ENCODE measurements at regions not wholly inside any gene's neighbourhood (a gene's known extent, or its start where the extent isn't known, plus 50 kb on each side); places are given as distances from the start of the nearest gene placed in this dataset.
A peak's percentile ranks its signal among the peaks of the same experiment; 100 is the strongest.

- Histone ChIP-seq H2BK5ac (ENCODE audit: low read depth, low read length, poor library complexity, severe bottlenecking) (no peak overlapping the region), H4K20me1 (ENCODE audit: insufficient read depth, low read length) (no peaks in the 10 kb centered on the region), H2BK20ac (ENCODE audit: low read depth, low read length) (no peak overlapping the region), H3K14ac (replicated peaks; ENCODE audit: low read depth, low read length) (no peak overlapping the region), H2AK9ac (replicated peaks; ENCODE audit: low read depth, low read length, poor library complexity) (no peak overlapping the region), H3K4ac (ENCODE audit: low read depth, low read length) (no peak overlapping the region), H3K23ac (ENCODE audit: low read depth, low read length) (no peak overlapping the region), H3K4me1 (ENCODE audit: control insufficient read depth, insufficient read depth, low read length) (no peaks in the 10 kb centered on the region; the same call in 1 of the 2 replicates), H3K27ac (ENCODE audit: insufficient read depth, low read length) (no peak overlapping the region), H3K56ac (ENCODE audit: extremely low read depth, insufficient read depth, low read length) (no peak overlapping the region), H3K4me3 (ENCODE audit: insufficient read depth, low read depth, low read length) (no peak overlapping the region), H3K9me1 (ENCODE audit: insufficient read depth, low read length) (no peaks in the 10 kb centered on the region), H4K91ac (ENCODE audit: insufficient read depth, low read depth, low read length) (no peak overlapping the region), H2AK5ac (ENCODE audit: low read depth, low read length) (no peak overlapping the region), H3K9me3 (ENCODE audit: control insufficient read depth, insufficient read depth, low read length) (no peaks in the 10 kb centered on the region), H2BK15ac (ENCODE audit: low read depth, low read length) (no peak overlapping the region), H3K27me3 (ENCODE audit: control insufficient read depth, insufficient read depth, low read length) (no peaks in the 10 kb centered on the region), H4K5ac (ENCODE audit: low read depth, low read length) (no peak overlapping the region), H3K18ac (ENCODE audit: low read depth, low read length) (no peak overlapping the region), H4K8ac (ENCODE audit: low read depth in 2 of 2, low read length in 2 of 2) (no peak overlapping the region), H3K79me1 (ENCODE audit: low read depth in 1 of 2, low read length in 2 of 2) (no peaks in the 10 kb centered on the region), H3K4me2 (ENCODE audit: low read depth, low read length) (no peak overlapping the region), H2BK120ac (ENCODE audit: low read depth, low read length) (peak overlapping the region; percentile 46), H2AFZ (replicated peaks; ENCODE audit: low read length, poor library complexity) (no peak overlapping the region), H3K9ac (ENCODE audit: low read depth, low read length) (no peak overlapping the region), H3K36me3 (ENCODE audit: control insufficient read depth, insufficient read depth, low read length) (no peaks in the 10 kb centered on the region)
- DNase-seq (peak; percentile 73), ATAC-seq (ENCODE audit: low read depth) (no peak)
- ChIA-PET POLR2A (ENCODE audit: unreplicated experiment) (no interaction called here), CTCF (no interaction called here)
- BruUV-seq (replicated peaks), result no TSS peak
- WGBS, 2 experiments (ENCODE audit: extremely low coverage in 2 of 2, insufficient read length in 1 of 2), result no CpG with 5 or more reads among the region's 1 CpG
- TF ChIP-seq CHD1 (IDR thresholded peaks at IDR 0.05; ENCODE audit: low read depth, low read length), result no peak
- TF ChIP-seq, protein P1, sequence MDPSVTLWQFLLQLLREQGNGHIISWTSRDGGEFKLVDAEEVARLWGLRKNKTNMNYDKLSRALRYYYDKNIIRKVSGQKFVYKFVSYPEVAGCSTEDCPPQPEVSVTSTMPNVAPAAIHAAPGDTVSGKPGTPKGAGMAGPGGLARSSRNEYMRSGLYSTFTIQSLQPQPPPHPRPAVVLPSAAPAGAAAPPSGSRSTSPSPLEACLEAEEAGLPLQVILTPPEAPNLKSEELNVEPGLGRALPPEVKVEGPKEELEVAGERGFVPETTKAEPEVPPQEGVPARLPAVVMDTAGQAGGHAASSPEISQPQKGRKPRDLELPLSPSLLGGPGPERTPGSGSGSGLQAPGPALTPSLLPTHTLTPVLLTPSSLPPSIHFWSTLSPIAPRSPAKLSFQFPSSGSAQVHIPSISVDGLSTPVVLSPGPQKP (IDR thresholded peaks at IDR 0.05; ENCODE audit: borderline replicate concordance, low read depth, low read length), result no peak
- no peak for TF ChIP-seq MAFK (IDR thresholded peaks at IDR 0.05; ENCODE audit: low read depth, low read length)
- no peak for TF ChIP-seq MAZ (IDR thresholded peaks at IDR 0.05; ENCODE audit: borderline replicate concordance, low read depth, low read length)
- TF ChIP-seq MXI1 (IDR thresholded peaks at IDR 0.05; ENCODE audit: borderline replicate concordance, low read depth, low read length), result no peak
- no peak for TF ChIP-seq USF2 (IDR thresholded peaks at IDR 0.05; ENCODE audit: low read depth, low read length)
- no peak for TF ChIP-seq RCOR1 (IDR thresholded peaks at IDR 0.05; ENCODE audit: insufficient replicate concordance, low read length)
- no peak for TF ChIP-seq FOS (IDR thresholded peaks at IDR 0.05; ENCODE audit: low read depth, low read length)
- no peak for TF ChIP-seq POLR2A (IDR thresholded peaks at IDR 0.05; ENCODE audit: low read depth, low read length)
- in situ Hi-C loops (cut with MboI; ENCODE audit: low sequenced_read_pairs) (no loop called here), dilution Hi-C loops (cut with HindIII; ENCODE audit: low sequenced_read_pairs, unreplicated experiment) (no loop called here), intact Hi-C loops (cut with micrococcal nuclease) (no loop called here)
These were observed 797.2 kb downstream of the TNS3 start for GRCh38 chr7:46784732-46785131.

Measured in IMR-90 (cell line).